ENCODE measurements at regions not wholly inside any gene's neighbourhood (a gene's known extent, or its start where the extent isn't known, plus 50 kb on each side); places are given as distances from the start of the nearest gene placed in this dataset.
"Not testable (repeated sequence)": the region's sequence is repeated elsewhere in the genome, so short reads cannot be mapped to it uniquely, and the experiment has no call there.

DNA sequence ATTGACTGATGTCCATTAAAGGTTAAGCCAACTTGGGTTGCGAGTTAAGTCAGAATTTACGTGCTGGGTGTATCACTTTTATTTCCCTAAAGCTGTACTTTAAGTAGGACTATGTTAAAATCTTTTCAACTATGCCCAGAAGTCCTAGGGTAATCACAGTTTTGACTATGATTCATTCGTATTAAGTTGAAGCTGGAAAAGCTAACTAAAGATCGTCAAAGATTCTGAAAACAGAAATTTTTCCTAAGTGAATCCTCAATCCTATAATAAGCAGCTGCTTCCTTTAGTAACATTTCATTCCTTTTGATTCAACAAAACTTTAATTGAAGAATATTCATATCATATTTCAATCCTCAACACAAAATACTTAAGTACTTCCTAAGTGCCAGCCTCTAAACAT, 460.4 kb downstream of the ACTL7B start:
- TF ChIP-seq ZNF266 (tag by site-specific recombination; IDR thresholded peaks at IDR 0.05; ENCODE audit: low read depth) (no peak), ZNF146 (tag by site-specific recombination; IDR thresholded peaks at IDR 0.05) (no peak), ZNF660 (tag by site-specific recombination; IDR thresholded peaks at IDR 0.05) (no peak), ZNF548 (tag by site-specific recombination; IDR thresholded peaks at IDR 0.05) (no peak)
- POLR2A ChIA-PET, result no interaction called here

DNA sequence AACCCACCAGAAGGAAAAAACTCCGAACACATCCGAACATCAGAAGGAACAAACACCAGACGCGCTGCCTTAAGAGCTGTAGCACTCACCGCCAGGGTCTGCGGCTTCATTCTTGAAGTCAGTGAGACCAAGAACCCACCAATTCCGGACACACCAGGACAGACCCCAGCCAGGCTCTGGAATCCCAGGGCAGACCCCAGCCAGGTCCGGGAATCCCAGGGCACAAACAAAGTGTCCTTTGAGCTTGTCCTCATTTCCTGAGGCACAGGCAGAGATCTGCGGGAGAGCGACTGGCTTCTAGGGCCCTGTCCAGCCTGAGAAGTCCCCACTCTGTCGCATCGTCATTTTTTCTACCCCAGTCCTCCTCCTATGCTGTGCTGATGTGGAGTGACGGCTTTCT, 461.1 kb downstream of the ACTL7B start:
- Histone ChIP-seq H3K4me3 (ENCODE audit: low read depth, low read length) (no peak overlapping the region), H3K36me3 (ENCODE audit: control insufficient read depth in 2 of 2, insufficient read depth in 1 of 2, low read length in 2 of 2) (no peaks in the 10 kb centered on the region), H3K27ac (ENCODE audit: extremely low read depth, low read depth, low read length) (no peak overlapping the region), H3K4me1 (ENCODE audit: control insufficient read depth, insufficient read depth, low read length) (no peaks in the 10 kb centered on the region), H3K9me3 (ENCODE audit: control insufficient read depth, insufficient read depth, low read depth, low read length) (no peaks in the 10 kb centered on the region)
- ChIA-PET POLR2A (no interaction called here), CTCF (interaction anchor here (1.9 kb wide), 1 partner anchor 73 kb away, joined by 8 read pairs; no protein-coding TSS in a partner anchor)
- TF ChIP-seq EGR2 (tag by site-specific recombination; IDR thresholded peaks at IDR 0.05; ENCODE audit: low read depth) (no peak), ZNF184 (tag by site-specific recombination; IDR thresholded peaks at IDR 0.05) (no peak), TRIM28 (IDR thresholded peaks at IDR 0.05; ENCODE audit: borderline replicate concordance, low read length) (no peak), ZNF571 (tag by site-specific recombination; IDR thresholded peaks at IDR 0.05) (no peak), YY2 (tag by site-specific recombination; IDR thresholded peaks at IDR 0.05) (no peak), KLF10 (tag by site-specific recombination; IDR thresholded peaks at IDR 0.05) (no peak), ZNF785 (tag by site-specific recombination; IDR thresholded peaks at IDR 0.05) (no peak), ZNF146 (tag by site-specific recombination; IDR thresholded peaks at IDR 0.05) (no peak), HOXC10 (CRISPR knock-in tag; IDR thresholded peaks at IDR 0.05) (no peak), ZNF214 (tag by site-specific recombination; IDR thresholded peaks at IDR 0.05; ENCODE audit: borderline replicate concordance) (no peak), ZNF2 (tag by site-specific recombination; IDR thresholded peaks at IDR 0.05) (no peak), ZNF354C (tag by site-specific recombination; IDR thresholded peaks at IDR 0.05; ENCODE audit: borderline replicate concordance, low read depth) (no peak), ZNF610 (tag by site-specific recombination; IDR thresholded peaks at IDR 0.05; ENCODE audit: borderline replicate concordance) (no peak), ZNF596 (tag by site-specific recombination; IDR thresholded peaks at IDR 0.05) (no peak)
- TF ChIP-seq, protein P1, sequence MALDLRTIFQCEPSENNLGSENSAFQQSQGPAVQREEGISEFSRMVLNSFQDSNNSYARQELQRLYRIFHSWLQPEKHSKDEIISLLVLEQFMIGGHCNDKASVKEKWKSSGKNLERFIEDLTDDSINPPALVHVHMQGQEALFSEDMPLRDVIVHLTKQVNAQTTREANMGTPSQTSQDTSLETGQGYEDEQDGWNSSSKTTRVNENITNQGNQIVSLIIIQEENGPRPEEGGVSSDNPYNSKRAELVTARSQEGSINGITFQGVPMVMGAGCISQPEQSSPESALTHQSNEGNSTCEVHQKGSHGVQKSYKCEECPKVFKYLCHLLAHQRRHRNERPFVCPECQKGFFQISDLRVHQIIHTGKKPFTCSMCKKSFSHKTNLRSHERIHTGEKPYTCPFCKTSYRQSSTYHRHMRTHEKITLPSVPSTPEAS (tag by site-specific recombination; IDR thresholded peaks at IDR 0.05), result no peak
- TF ChIP-seq, protein P2, sequence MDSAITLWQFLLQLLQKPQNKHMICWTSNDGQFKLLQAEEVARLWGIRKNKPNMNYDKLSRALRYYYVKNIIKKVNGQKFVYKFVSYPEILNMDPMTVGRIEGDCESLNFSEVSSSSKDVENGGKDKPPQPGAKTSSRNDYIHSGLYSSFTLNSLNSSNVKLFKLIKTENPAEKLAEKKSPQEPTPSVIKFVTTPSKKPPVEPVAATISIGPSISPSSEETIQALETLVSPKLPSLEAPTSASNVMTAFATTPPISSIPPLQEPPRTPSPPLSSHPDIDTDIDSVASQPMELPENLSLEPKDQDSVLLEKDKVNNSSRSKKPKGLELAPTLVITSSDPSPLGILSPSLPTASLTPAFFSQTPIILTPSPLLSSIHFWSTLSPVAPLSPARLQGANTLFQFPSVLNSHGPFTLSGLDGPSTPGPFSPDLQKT (IDR thresholded peaks at IDR 0.05; ENCODE audit: borderline replicate concordance, low read depth, low read length), result no peak
- TF ChIP-seq, protein P3, sequence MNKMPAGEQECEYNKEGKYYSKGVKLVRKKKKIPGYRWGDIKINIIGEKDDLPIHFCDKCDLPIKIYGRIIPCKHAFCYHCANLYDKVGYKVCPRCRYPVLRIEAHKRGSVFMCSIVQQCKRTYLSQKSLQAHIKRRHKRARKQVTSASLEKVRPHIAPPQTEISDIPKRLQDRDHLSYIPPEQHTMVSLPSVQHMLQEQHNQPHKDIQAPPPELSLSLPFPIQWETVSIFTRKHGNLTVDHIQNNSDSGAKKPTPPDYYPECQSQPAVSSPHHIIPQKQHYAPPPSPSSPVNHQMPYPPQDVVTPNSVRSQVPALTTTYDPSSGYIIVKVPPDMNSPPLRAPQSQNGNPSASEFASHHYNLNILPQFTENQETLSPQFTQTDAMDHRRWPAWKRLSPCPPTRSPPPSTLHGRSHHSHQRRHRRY (tag by site-specific recombination; IDR thresholded peaks at IDR 0.05), result no peak
- TF ChIP-seq, protein P4, sequence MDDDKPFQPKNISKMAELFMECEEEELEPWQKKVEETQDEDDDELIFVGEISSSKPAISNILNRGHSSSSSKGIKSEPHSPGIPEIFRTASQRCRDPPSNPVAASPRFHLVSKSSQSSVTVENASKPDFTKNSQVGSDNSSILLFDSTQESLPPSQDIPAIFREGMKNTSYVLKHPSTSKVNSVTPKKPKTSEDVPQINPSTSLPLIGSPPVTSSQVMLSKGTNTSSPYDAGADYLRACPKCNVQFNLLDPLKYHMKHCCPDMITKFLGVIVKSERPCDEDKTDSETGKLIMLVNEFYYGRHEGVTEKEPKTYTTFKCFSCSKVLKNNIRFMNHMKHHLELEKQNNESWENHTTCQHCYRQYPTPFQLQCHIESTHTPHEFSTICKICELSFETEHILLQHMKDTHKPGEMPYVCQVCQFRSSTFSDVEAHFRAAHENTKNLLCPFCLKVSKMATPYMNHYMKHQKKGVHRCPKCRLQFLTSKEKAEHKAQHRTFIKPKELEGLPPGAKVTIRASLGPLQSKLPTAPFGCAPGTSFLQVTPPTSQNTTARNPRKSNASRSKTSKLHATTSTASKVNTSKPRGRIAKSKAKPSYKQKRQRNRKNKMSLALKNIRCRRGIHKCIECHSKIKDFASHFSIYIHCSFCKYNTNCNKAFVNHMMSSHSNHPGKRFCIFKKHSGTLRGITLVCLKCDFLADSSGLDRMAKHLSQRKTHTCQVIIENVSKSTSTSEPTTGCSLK (tag by site-specific recombination; IDR thresholded peaks at IDR 0.05), result no peak
- TF ChIP-seq, protein P5, sequence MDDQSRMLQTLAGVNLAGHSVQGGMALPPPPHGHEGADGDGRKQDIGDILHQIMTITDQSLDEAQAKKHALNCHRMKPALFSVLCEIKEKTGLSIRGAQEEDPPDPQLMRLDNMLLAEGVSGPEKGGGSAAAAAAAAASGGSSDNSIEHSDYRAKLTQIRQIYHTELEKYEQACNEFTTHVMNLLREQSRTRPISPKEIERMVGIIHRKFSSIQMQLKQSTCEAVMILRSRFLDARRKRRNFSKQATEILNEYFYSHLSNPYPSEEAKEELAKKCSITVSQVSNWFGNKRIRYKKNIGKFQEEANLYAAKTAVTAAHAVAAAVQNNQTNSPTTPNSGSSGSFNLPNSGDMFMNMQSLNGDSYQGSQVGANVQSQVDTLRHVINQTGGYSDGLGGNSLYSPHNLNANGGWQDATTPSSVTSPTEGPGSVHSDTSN (CRISPR knock-in tag; IDR thresholded peaks at IDR 0.05), result no peak

More for the DNA sequence above, 460.4 kb downstream of the ACTL7B start:
- Histone ChIP-seq H3K9me3 (ENCODE audit: control insufficient read depth, insufficient read depth, low read depth, low read length) (no peaks in the 10 kb centered on the region), H3K4me1 (ENCODE audit: control insufficient read depth, insufficient read depth, low read length) (no peaks in the 10 kb centered on the region), H3K36me3 (ENCODE audit: control insufficient read depth in 2 of 2, insufficient read depth in 1 of 2, low read length in 2 of 2) (no peaks in the 10 kb centered on the region), H3K27ac (ENCODE audit: extremely low read depth, low read depth, low read length) (no peak overlapping the region), H3K4me3 (ENCODE audit: low read depth, low read length) (no peak overlapping the region)
- CTCF ChIA-PET, result interaction anchor here (0.6 to 1.9 kb wide), 2 partner anchors 58 to 73 kb away, joined by 3 to 8 read pairs; no protein-coding TSS in a partner anchor

DNA sequence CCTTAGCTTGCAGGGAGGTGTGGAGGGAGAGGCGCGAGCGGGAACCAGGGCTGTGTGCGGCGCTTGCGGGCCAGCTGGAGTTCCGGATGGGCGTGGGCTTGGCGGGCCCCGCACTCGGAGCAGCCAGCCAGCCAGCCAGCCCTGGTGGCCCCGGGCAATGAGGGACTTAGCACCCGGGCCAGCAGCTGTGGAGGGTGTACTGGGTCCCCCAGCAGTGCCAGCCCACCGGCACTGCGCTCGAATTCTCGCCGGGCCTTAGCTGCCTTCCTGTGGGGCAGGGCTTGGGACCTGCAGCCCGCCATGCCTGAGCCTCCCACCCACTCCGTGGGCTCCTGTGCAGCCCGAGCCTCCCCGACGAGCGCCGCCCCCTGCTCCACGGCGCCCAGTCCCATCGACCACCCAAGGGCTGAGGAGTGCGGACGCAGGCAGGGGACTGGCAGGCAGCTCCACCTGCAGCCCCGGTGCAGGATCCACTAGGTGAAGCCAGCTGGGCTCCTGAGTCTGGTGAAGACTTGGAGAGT, 462.2 kb downstream of the ACTL7B start:
- H3K4me3 ChIP-seq (ENCODE audit: low read depth, low read length); H3K27ac ChIP-seq (ENCODE audit: extremely low read depth, low read depth, low read length); POLR2A ChIA-PET; H3K9me3 ChIP-seq (ENCODE audit: control insufficient read depth, insufficient read depth, low read depth, low read length); H3K4me1 ChIP-seq (ENCODE audit: control insufficient read depth, insufficient read depth, low read length); H3K36me3 ChIP-seq (ENCODE audit: control insufficient read depth in 2 of 2, insufficient read depth in 1 of 2, low read length in 2 of 2): not testable (repeated sequence)
- CTCF ChIA-PET, result interaction anchor here (0.9 kb wide), 1 partner anchor 23 kb away, joined by 3 read pairs; no protein-coding TSS in a partner anchor
